GM23248 (cell line): ENCODE measurements at regions not wholly inside any gene's neighbourhood (a gene's known extent, or its start where the extent isn't known, plus 50 kb on each side); places are given as distances from the start of the nearest gene placed in this dataset.

Source experiments
- EZH2 ChIP-seq: fragments of 200-600 bp; sonication (generic); IDR thresholded peaks from 2 replicates; pipeline ENCODE4 v1.6.1; 2018; ENCODE audit warnings: antibody characterized with exemption, mild to moderate bottlenecking; ENCODE audit not compliant: insufficient read depth, poor library complexity, severe bottlenecking
- EZH2phosphoT487 ChIP-seq: fragments of 200-600 bp; sonication (generic); IDR thresholded peaks from 2 replicates; pipeline ENCODE4 v1.6.1; 2018; ENCODE audit warnings: antibody characterized with exemption, moderate library complexity, mild to moderate bottlenecking, low read depth; ENCODE audit not compliant: insufficient read depth

- TF ChIP-seq EZH2 (no peak), EZH2phosphoT487 (no peak)
Observed at GRCh38 chr20:20869161-20869775, 156.8 kb upstream of the RALGAPA2 start.
